Progenitor cell of endocrine pancreas (in vitro differentiated cells): ENCODE measurements at regions not wholly inside any gene's neighbourhood (a gene's known extent, or its start where the extent isn't known, plus 50 kb on each side); places are given as distances from the start of the nearest gene placed in this dataset.
"Not testable (repeated sequence)": the region's sequence is repeated elsewhere in the genome, so short reads cannot be mapped to it uniquely, and the experiment has no call there.

Source experiments
- DNase-seq: peaks from one replicate; pipeline ENCODE4 v3.0.0; 2021; ENCODE audit warnings: low spot score; ENCODE audit not compliant: unreplicated experiment
- H3K27ac Mint-ChIP-seq: 2 replicates; pipeline ENCODE4 v1.8.0; 2021; ENCODE audit warnings: mild to moderate bottlenecking, moderate library complexity, mixed read lengths
- H3K27me3 Mint-ChIP-seq: 2 replicates; pipeline ENCODE4 v1.8.0; 2021; ENCODE audit warnings: mixed read lengths
- H3K36me3 Mint-ChIP-seq: 2 replicates; pipeline ENCODE4 v1.8.0; 2022; ENCODE audit warnings: mixed read lengths; ENCODE audit not compliant: insufficient read depth
- H3K4me1 Mint-ChIP-seq: 2 replicates; pipeline ENCODE4 v1.8.0; 2021; ENCODE audit warnings: low read depth, mixed read lengths
- H3K4me3 Mint-ChIP-seq: 2 replicates; pipeline ENCODE4 v1.8.0; 2021; ENCODE audit warnings: low read depth, mild to moderate bottlenecking, moderate library complexity, mixed read lengths
- H3K9me3 Mint-ChIP-seq: 2 replicates; pipeline ENCODE4 v1.8.0; 2021; ENCODE audit warnings: low read depth, mixed read lengths
- TF ChIP-seq, protein P1 (sequence below): fragments of 200-600 bp; sonication (generic); IDR thresholded peaks from one replicate; pipeline ENCODE4 v1.5.0; 2021; ENCODE audit warnings: antibody characterized with exemption, mild to moderate bottlenecking; ENCODE audit not compliant: unreplicated experiment

DNA sequence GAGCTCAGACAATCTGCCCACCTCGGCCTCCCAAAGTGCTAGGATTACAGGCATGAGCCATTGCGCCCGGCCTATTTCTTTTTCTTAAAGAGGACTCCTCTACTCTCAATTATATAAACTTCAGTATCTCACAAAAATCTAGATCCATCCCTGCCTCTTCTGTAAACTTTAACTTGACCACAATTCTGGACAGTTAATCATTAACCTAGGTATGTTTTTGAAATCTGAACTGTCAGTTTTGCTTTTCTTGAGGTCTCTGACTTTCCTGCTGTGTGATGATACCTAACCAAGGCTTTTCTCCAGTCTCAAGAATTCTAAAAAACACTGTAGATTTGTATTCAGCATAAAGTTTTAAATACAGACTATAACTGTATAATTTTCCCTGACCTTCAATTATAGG, 388.2 kb upstream of the SYNCRIP start:
- Mint-ChIP-seq H3K27me3 (no peaks in the 10 kb centered on the region), H3K27ac (no peak overlapping the region), H3K36me3 (no peaks in the 10 kb centered on the region), H3K4me3 (no peak overlapping the region), H3K9me3 (no peaks in the 10 kb centered on the region), H3K4me1 (peaks cover 2% of the 10 kb centered on the region)
- TF ChIP-seq, protein P1, sequence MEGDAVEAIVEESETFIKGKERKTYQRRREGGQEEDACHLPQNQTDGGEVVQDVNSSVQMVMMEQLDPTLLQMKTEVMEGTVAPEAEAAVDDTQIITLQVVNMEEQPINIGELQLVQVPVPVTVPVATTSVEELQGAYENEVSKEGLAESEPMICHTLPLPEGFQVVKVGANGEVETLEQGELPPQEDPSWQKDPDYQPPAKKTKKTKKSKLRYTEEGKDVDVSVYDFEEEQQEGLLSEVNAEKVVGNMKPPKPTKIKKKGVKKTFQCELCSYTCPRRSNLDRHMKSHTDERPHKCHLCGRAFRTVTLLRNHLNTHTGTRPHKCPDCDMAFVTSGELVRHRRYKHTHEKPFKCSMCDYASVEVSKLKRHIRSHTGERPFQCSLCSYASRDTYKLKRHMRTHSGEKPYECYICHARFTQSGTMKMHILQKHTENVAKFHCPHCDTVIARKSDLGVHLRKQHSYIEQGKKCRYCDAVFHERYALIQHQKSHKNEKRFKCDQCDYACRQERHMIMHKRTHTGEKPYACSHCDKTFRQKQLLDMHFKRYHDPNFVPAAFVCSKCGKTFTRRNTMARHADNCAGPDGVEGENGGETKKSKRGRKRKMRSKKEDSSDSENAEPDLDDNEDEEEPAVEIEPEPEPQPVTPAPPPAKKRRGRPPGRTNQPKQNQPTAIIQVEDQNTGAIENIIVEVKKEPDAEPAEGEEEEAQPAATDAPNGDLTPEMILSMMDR = no peak
- no peak for DNase-seq

DNA sequence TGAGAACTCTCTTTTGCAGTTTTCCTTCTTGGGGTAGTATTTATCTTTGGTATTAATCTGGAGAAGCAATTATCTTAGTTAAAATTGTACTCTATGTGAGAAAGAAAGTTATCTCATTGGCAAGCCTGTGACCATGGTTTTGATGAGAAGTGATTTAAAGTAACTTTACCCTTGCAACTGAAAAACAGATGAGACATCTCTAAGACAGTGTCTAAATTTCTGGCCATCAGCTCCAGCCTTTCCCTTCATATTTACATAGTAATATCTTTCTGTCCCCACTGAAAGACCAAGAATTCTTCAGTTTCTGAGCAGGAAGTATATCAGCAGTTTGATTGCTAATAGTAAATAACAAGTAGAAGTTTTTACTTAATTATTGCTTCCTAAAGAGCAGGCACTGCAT, 386.1 kb upstream of the SYNCRIP start:
- Mint-ChIP-seq H3K4me3 (no peak overlapping the region), H3K36me3 (no peaks in the 10 kb centered on the region), H3K4me1 (peaks cover 2% of the 10 kb centered on the region), H3K9me3 (peaks cover 3% of the 10 kb centered on the region), H3K27me3 (no peaks in the 10 kb centered on the region), H3K27ac (no peak overlapping the region)
- DNase-seq = no peak
- TF ChIP-seq, protein P1 = no peak

DNA sequence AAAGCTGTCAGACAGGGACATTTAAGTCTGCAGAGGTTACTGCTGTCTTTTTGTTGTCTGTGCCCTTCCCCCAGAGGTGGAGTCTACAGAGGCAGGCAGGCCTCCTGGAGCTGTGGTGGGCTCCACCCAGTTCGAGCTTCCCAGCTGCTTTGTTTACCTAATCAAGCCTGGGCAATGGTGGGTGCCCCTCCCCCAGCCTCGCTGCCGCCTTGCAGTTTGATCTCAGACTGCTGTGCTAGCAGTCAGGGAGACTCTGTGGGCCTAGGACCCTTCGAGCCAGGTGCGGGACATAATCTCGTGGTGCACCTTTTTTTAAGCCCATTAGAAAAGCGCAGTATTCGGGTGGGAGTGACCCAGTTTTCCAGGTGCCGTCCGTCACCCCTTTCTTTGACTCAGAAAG, 384.2 kb upstream of the SYNCRIP start:
- not testable (repeated sequence) for H3K27ac Mint-ChIP-seq, H3K4me3 Mint-ChIP-seq, DNase-seq

GRCh38 chr6:86017236-86017635, 374.6 kb upstream of the SYNCRIP start:
- Mint-ChIP-seq H3K9me3 (no peaks in the 10 kb centered on the region), H3K4me1 (peaks cover 8% of the 10 kb centered on the region), H3K27ac (no peak overlapping the region), H3K36me3 (no peaks in the 10 kb centered on the region), H3K4me3 (no peak overlapping the region), H3K27me3 (no peaks in the 10 kb centered on the region)
- TF ChIP-seq, protein P1 = no peak
- no peak for DNase-seq

More for the DNA sequence above, 384.2 kb upstream of the SYNCRIP start:
- H3K36me3 Mint-ChIP-seq, H3K27me3 Mint-ChIP-seq, H3K4me1 Mint-ChIP-seq, H3K9me3 Mint-ChIP-seq: not testable (repeated sequence)

DNA sequence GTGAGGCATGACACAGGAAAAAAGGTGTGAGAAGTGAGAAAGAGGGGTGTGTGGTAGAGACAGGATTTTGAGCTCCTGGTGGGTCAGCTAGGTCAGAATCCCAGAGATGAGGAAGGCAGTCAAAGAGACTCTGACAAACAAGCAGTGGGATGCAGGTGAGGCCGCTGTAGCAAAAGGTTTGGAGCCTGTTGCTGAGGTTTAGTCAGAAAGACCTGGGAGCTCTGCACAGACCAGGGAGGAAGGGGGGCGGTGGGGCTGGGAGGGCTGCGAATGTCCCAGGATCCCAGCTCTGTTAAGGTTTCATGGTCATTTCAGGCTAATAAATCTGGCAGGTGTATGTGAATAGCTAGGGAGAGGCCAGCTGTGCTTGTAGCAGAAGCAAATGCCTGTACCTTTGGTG, 373.9 kb upstream of the SYNCRIP start:
- Mint-ChIP-seq H3K27ac (peak overlapping the region; percentile 4), H3K36me3 (no peaks in the 10 kb centered on the region), H3K4me1 (peaks cover 8% of the 10 kb centered on the region), H3K4me3 (no peak overlapping the region), H3K9me3 (no peaks in the 10 kb centered on the region), H3K27me3 (no peaks in the 10 kb centered on the region)
- TF ChIP-seq, protein P1 = no peak
- DNase-seq = no peak

- Mint-ChIP-seq H3K36me3 (no peaks in the 10 kb centered on the region), H3K27ac (peak overlapping the region; percentile 4), H3K4me3 (no peak overlapping the region)
These were observed 373.4 kb upstream of the SYNCRIP start for GRCh38 chr6:86016077-86016476.

DNA sequence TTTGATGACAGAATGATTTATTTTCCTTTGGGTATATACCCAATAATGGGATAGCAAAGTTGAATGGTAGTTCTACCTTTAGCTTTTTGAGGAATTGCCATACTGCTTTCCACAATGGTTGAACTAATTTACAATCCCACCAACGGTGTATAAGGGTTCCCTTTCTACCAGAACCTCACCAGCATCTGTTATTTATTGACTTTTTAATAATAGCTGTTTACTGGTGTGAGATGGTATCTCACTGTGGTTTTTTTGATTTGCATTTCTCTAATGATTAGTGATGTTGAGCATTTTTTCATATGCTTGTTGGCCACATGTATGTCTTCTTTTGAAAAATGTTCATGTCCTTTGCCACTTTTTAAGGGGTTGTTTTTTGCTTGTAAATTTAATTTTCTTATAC, 370.3 kb upstream of the SYNCRIP start:
- not testable (repeated sequence) for H3K9me3 Mint-ChIP-seq, H3K4me1 Mint-ChIP-seq, H3K27me3 Mint-ChIP-seq, H3K27ac Mint-ChIP-seq, DNase-seq, H3K36me3 Mint-ChIP-seq, H3K4me3 Mint-ChIP-seq

More at GRCh38 chr6:86016077-86016476, 373.4 kb upstream of the SYNCRIP start:
- H3K27me3 Mint-ChIP-seq = no peaks in the 10 kb centered on the region
- peaks cover 8% of the 10 kb centered on the region for H3K4me1 Mint-ChIP-seq
- H3K9me3 Mint-ChIP-seq = no peaks in the 10 kb centered on the region
- DNase-seq = no peak
- TF ChIP-seq, protein P1 = no peak
